ENCODE measurements at regions not wholly inside any gene's neighbourhood (a gene's known extent, or its start where the extent isn't known, plus 50 kb on each side); places are given as distances from the start of the nearest gene placed in this dataset.
A peak's percentile ranks its signal among the peaks of the same experiment; 100 is the strongest.

GRCh38 chr10:56632537-56632936, 271.5 kb upstream of the ZWINT start:
- H3K27me3 Mint-ChIP-seq: no peaks in the 10 kb centered on the region
- no peaks in the 10 kb centered on the region for H3K36me3 Mint-ChIP-seq
- ATAC-seq (replicated peaks) (peak; percentile 49 to 50), DNase-seq (no peak)
- peaks cover 4 to 5% of the 10 kb centered on the region in 2 donors for H3K9me3 Mint-ChIP-seq
- no peak overlapping the region for H3K4me3 Mint-ChIP-seq
- peaks cover 16 to 25% of the 10 kb centered on the region in 2 donors for H3K4me1 Mint-ChIP-seq
- H3K27ac Mint-ChIP-seq: no peak overlapping the region

GRCh38 chr10:56624082-56624481, 263.0 kb upstream of the ZWINT start:
- Mint-ChIP-seq H3K9me3 (peaks cover 0 to 3% of the 10 kb centered on the region in 2 donors), H3K4me3 (no peak overlapping the region), H3K27ac (no peak overlapping the region), H3K27me3 (no peaks in the 10 kb centered on the region), H3K4me1 (peaks cover 13 to 23% of the 10 kb centered on the region in 2 donors), H3K36me3 (no peaks in the 10 kb centered on the region)
- ATAC-seq (replicated peaks): no peak
- DNase-seq: no peak

GRCh38 chr10:56623064-56623463, 262.0 kb upstream of the ZWINT start:
- peak overlapping the region; percentile 16 to 42 for H3K4me3 Mint-ChIP-seq
- ATAC-seq (replicated peaks) (no peak), DNase-seq (no peak)
- peaks cover 0 to 3% of the 10 kb centered on the region in 2 donors for H3K9me3 Mint-ChIP-seq
- H3K27ac Mint-ChIP-seq: peak overlapping the region; percentile 75
- no peaks in the 10 kb centered on the region for H3K27me3 Mint-ChIP-seq
- no peaks in the 10 kb centered on the region for H3K36me3 Mint-ChIP-seq
- peaks cover 13 to 23% of the 10 kb centered on the region in 2 donors for H3K4me1 Mint-ChIP-seq

DNA sequence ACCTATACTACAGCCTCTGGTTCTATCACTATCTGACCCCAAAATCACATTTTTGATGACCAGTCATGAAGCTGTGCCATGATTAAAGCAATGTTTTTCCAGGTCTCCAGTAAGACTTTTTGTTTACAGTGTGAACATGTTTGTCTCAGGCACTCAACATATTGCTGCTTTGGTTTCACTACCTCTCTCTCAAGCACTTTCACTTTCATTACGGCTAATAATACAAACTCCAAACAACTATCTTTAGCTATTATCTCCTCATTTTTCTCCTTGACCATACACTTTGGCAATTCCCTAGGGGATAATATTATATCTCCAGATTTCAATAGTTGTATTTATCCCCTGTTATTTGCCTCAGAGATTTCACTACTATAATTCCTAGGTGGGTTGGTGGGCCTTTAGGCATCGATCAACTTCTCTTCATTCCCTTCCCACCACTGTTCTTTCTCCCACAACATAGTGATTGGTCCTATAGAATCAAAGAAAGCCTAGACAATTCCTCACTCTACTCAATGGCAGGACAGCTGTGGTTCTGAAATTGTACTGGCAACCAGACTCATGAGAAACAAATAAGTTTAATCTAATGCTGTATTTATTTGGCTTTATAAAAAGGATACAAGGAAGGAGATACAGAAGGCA, 261.4 kb upstream of the ZWINT start:
- H3K4me3 Mint-ChIP-seq: peak overlapping the region; percentile 42 to 61
- ATAC-seq (replicated peaks) (peak; percentile 64 to 74), DNase-seq (no peak)
- peak overlapping the region; percentile 75 for H3K27ac Mint-ChIP-seq
- H3K36me3 Mint-ChIP-seq: no peaks in the 10 kb centered on the region
- no peaks in the 10 kb centered on the region for H3K27me3 Mint-ChIP-seq
- peaks cover 13 to 23% of the 10 kb centered on the region in 2 donors for H3K4me1 Mint-ChIP-seq
- H3K9me3 Mint-ChIP-seq: peaks cover 0 to 3% of the 10 kb centered on the region in 2 donors

GRCh38 chr10:56606202-56606601, 245.1 kb upstream of the ZWINT start:
- DNase-seq: no peak
- no peak for ATAC-seq (replicated peaks)
- H3K9me3 Mint-ChIP-seq: no peaks in the 10 kb centered on the region
- no peaks in the 10 kb centered on the region for H3K4me1 Mint-ChIP-seq
- H3K27ac Mint-ChIP-seq: no peak overlapping the region
- no peak overlapping the region for H3K4me3 Mint-ChIP-seq
- no peaks in the 10 kb centered on the region for H3K36me3 Mint-ChIP-seq
- peaks cover 0 to 7% of the 10 kb centered on the region in 2 donors for H3K27me3 Mint-ChIP-seq

DNA sequence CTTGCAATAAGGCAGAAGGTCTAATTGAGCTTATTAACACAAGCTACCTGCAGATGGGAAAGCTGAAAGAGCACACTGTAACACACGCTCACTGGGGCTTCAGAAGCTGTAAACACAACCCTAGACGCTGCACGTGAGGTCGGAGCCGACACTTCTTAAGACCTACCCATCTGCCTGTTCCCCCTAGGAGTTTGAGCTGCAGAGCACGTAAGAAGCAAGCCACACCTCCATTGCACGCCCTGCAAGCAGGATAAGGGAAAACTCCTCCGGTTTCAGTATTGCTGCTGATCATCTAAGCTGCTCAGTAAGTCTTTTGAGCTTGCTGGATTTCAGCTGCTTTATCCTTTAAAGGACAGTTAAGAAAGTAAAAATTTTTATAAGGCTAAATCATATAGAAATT, 244.0 kb upstream of the ZWINT start:
- DNase-seq (no peak), ATAC-seq (replicated peaks) (no peak)
- no peaks in the 10 kb centered on the region for H3K9me3 Mint-ChIP-seq
- no peak overlapping the region for H3K4me3 Mint-ChIP-seq
- H3K4me1 Mint-ChIP-seq: no peaks in the 10 kb centered on the region
- no peaks in the 10 kb centered on the region for H3K36me3 Mint-ChIP-seq
- no peak overlapping the region for H3K27ac Mint-ChIP-seq
- peaks cover 0 to 7% of the 10 kb centered on the region in 2 donors for H3K27me3 Mint-ChIP-seq

DNA sequence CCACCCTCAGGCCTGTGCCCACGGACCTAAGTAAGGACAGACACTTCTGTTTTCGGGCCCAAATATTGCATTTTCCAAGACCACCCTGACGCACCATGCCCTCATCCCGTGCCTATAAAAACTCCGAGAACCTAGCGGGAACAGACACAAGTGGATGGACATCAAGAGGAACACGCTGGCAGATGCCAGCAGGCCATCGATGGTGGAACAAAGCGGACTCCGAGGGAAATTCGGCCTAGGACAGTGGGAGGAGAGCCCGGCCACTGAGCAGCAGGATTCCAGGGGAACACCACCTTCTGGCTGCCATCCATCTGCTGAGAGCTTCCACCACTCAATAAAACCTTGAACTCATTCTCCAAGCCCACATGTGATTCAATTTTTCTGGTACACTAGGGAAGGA, 243.6 kb upstream of the ZWINT start:
- H3K27ac Mint-ChIP-seq: no peak overlapping the region
- no peaks in the 10 kb centered on the region for H3K36me3 Mint-ChIP-seq
- no peaks in the 10 kb centered on the region for H3K4me1 Mint-ChIP-seq
- H3K27me3 Mint-ChIP-seq: peaks cover 0 to 7% of the 10 kb centered on the region in 2 donors
- no peaks in the 10 kb centered on the region for H3K9me3 Mint-ChIP-seq
- H3K4me3 Mint-ChIP-seq: no peak overlapping the region
- ATAC-seq (replicated peaks) (no peak), DNase-seq (no peak)

DNA sequence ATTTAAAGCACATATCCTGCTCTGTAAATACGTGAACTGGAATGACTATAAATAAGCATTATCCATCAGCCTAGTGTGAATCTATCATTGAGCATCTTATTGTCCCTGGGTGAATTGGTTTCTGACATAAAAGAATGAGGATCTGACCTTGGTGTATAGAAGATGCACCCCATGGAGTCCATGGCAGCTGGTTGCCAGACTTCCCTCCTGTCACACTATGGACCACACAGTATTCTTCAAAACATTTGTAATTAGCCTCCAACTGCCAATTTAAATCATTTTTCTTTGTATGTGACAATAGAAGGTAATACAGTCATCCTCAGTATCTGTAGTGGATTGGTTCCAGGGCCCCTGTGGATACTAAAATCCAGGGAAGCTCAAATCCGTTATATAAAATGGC, 238.1 kb upstream of the ZWINT start:
- H3K27me3 Mint-ChIP-seq: no peaks in the 10 kb centered on the region
- H3K9me3 Mint-ChIP-seq: no peaks in the 10 kb centered on the region
- H3K4me3 Mint-ChIP-seq: no peak overlapping the region
- H3K4me1 Mint-ChIP-seq: no peaks in the 10 kb centered on the region
- H3K27ac Mint-ChIP-seq: no peak overlapping the region
- ATAC-seq (replicated peaks) (no peak), DNase-seq (no peak)
- no peaks in the 10 kb centered on the region for H3K36me3 Mint-ChIP-seq

GRCh38 chr10:56596257-56596656, 235.2 kb upstream of the ZWINT start:
- Mint-ChIP-seq H3K4me1 (no peaks in the 10 kb centered on the region), H3K9me3 (no peaks in the 10 kb centered on the region), H3K27me3 (no peaks in the 10 kb centered on the region), H3K36me3 (no peaks in the 10 kb centered on the region), H3K4me3 (no peak overlapping the region), H3K27ac (no peak overlapping the region)
- ATAC-seq (replicated peaks) (no peak), DNase-seq (no peak)

DNA sequence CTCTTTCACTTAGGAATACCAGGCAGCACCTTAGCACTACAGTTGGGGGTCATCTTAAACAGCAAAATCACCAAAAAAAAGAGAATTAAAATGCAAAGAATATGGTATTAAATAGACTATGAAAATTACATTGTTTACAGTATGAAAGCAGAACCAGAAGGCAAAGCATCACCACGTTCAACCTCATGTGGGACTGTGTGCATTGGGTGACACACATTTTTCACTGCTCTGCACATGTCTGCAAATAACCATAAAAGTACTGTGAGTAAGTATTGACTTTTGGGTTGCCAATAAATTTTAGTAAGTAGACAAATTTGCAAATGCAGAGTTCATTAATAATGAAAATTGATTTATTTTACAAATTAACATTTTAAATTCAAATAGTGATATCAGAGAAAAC, 232.1 kb upstream of the ZWINT start:
- no peak overlapping the region for H3K27ac Mint-ChIP-seq
- no peak for DNase-seq
- H3K27me3 Mint-ChIP-seq: no peaks in the 10 kb centered on the region
- no peaks in the 10 kb centered on the region for H3K36me3 Mint-ChIP-seq
- H3K4me1 Mint-ChIP-seq: no peaks in the 10 kb centered on the region
- no peak overlapping the region for H3K4me3 Mint-ChIP-seq
- H3K9me3 Mint-ChIP-seq: peaks cover 0 to 6% of the 10 kb centered on the region in 2 donors
- no peak for ATAC-seq (replicated peaks)

- Mint-ChIP-seq H3K4me1 (peaks cover 0 to 4% of the 10 kb centered on the region in 2 donors), H3K4me3 (no peak overlapping the region), H3K27ac (no peak overlapping the region), H3K9me3 (peaks cover 0 to 6% of the 10 kb centered on the region in 2 donors), H3K27me3 (no peaks in the 10 kb centered on the region), H3K36me3 (no peaks in the 10 kb centered on the region)
- DNase-seq: no peak
- no peak for ATAC-seq (replicated peaks)
Observed at GRCh38 chr10:56586461-56586891, 225.4 kb upstream of the ZWINT start.

DNA sequence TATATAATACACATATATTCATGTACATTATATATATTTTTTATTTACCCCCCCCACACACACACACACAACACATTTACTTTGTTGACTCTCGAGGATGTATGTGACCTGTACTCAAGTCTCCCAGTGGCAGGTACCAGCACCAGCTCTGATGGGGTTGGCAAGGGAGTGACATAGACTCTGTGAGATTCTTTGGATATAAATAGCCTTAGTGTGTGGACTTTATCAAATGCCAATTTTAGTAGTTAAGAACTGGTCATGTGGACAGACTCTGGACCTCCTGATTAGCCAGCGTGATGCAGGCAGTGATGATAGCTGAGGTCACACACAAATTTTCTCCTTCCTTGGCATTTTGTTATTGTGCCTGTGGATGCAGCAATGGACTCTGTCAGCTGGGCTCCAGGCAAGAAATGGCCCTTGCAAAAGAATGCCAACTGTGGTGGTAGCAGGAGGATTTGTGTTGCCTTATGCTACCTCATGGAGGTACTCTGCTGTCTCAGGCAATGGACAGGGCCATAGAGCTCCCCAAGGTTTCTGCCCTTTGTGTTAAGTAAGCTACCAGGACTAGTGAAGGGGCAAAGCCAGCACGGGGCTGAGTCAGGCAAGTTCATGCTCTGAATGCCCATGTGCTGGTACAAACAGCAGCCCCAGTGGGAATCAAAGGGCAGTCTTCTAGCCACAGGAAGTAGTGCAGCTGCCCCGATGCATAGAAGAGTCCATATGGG, 224.6 kb upstream of the ZWINT start:
- Mint-ChIP-seq H3K9me3 (peaks cover 0 to 6% of the 10 kb centered on the region in 2 donors), H3K27me3 (no peaks in the 10 kb centered on the region), H3K4me3 (no peak overlapping the region), H3K27ac (no peak overlapping the region), H3K36me3 (no peaks in the 10 kb centered on the region), H3K4me1 (peaks cover 0 to 4% of the 10 kb centered on the region in 2 donors)
- ATAC-seq (replicated peaks) (no peak), DNase-seq (no peak)

GRCh38 chr10:56583316-56583715, 222.3 kb upstream of the ZWINT start:
- no peak overlapping the region for H3K4me3 Mint-ChIP-seq
- H3K36me3 Mint-ChIP-seq: no peaks in the 10 kb centered on the region
- no peaks in the 10 kb centered on the region for H3K9me3 Mint-ChIP-seq
- no peak overlapping the region for H3K27ac Mint-ChIP-seq
- no peaks in the 10 kb centered on the region for H3K27me3 Mint-ChIP-seq
- no peak for ATAC-seq (replicated peaks)
- peaks cover 0 to 4% of the 10 kb centered on the region in 2 donors for H3K4me1 Mint-ChIP-seq
- no peak for DNase-seq

- no peak overlapping the region for H3K27ac Mint-ChIP-seq
- ATAC-seq (replicated peaks) (no peak), DNase-seq (no peak)
- H3K4me1 Mint-ChIP-seq: no peaks in the 10 kb centered on the region
- H3K9me3 Mint-ChIP-seq: peaks cover 3 to 7% of the 10 kb centered on the region in 2 donors
- no peak overlapping the region for H3K4me3 Mint-ChIP-seq
- H3K27me3 Mint-ChIP-seq: no peaks in the 10 kb centered on the region
- H3K36me3 Mint-ChIP-seq: peaks cover 0 to 3% of the 10 kb centered on the region in 2 donors
Observed at GRCh38 chr10:56567580-56567979, 206.5 kb upstream of the ZWINT start.

DNA sequence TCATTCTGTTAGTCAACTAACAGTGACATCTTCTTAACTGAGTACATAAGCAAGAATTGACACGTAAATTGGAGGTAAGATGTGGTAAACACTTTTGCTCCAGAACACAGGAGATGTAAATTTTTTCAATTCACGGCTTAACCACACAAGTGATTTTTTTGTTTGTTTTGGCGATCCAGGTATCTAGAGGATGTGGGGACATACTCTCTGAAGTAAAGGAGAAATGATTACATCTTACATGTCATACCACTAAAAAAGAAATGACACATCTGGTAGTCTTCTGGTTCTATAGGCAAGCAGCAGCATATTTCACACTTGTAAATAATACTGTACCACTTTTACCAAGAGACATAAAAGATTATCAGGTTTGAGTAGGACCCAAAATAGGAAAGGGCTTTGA, 200.3 kb upstream of the ZWINT start:
- DNase-seq: no peak
- ATAC-seq (replicated peaks): no peak
- no peak overlapping the region for H3K4me3 Mint-ChIP-seq
- H3K27ac Mint-ChIP-seq: no peak overlapping the region
- no peaks in the 10 kb centered on the region for H3K9me3 Mint-ChIP-seq
- H3K36me3 Mint-ChIP-seq: no peaks in the 10 kb centered on the region
- no peaks in the 10 kb centered on the region for H3K4me1 Mint-ChIP-seq
- peaks cover 0 to 4% of the 10 kb centered on the region in 2 donors for H3K27me3 Mint-ChIP-seq
